ENCODE measurements at regions not wholly inside any gene's neighbourhood (a gene's known extent, or its start where the extent isn't known, plus 50 kb on each side); places are given as distances from the start of the nearest gene placed in this dataset.
"Not testable (repeated sequence)": the region's sequence is repeated elsewhere in the genome, so short reads cannot be mapped to it uniquely, and the experiment has no call there.

GRCh38 chr2:41187376-41188122 is 735.7 kb upstream of the SLC8A1 start:
- no peak for DNase-seq

- no peak for DNase-seq
Measured at GRCh38 chr2:41194230-41194629, 742.3 kb upstream of the SLC8A1 start.

GRCh38 chr2:41197781-41198180 is 745.9 kb upstream of the SLC8A1 start:
- DNase-seq, result no peak

- no peak for DNase-seq
Measured at GRCh38 chr2:41199334-41199733, 747.4 kb upstream of the SLC8A1 start.

- no peak for DNase-seq
Measured at GRCh38 chr2:41204315-41204714, 752.4 kb upstream of the SLC8A1 start.

- DNase-seq, result no peak
Measured at GRCh38 chr2:41206004-41206403, 754.1 kb upstream of the SLC8A1 start.

GRCh38 chr2:41207578-41207977 is 755.7 kb upstream of the SLC8A1 start:
- DNase-seq, result no peak

GRCh38 chr2:41210030-41210429 is 758.1 kb upstream of the SLC8A1 start:
- DNase-seq, result not testable (repeated sequence)

- DNase-seq, result no peak
Measured at GRCh38 chr2:41216978-41217377, 765.1 kb upstream of the SLC8A1 start.

GRCh38 chr2:41222593-41222992 is 770.7 kb upstream of the SLC8A1 start:
- no peak for DNase-seq

- DNase-seq, result no peak
Measured at GRCh38 chr2:41234093-41234492, 782.2 kb upstream of the SLC8A1 start.

GRCh38 chr2:41241325-41242000 is 789.6 kb upstream of the SLC8A1 start:
- DNase-seq, result no peak

GRCh38 chr2:41242001-41242331 is 790.1 kb upstream of the SLC8A1 start:
- no peak for DNase-seq

- DNase-seq, result no peak
Measured at GRCh38 chr2:41267929-41268659, 779.7 kb upstream of the PKDCC start.

- no peak for DNase-seq
Measured at GRCh38 chr2:41283079-41283775, 764.6 kb upstream of the PKDCC start.

- no peak for DNase-seq
Measured at GRCh38 chr2:41293491-41293890, 754.3 kb upstream of the PKDCC start.

- no peak for DNase-seq
Measured at GRCh38 chr2:41294331-41294730, 753.5 kb upstream of the PKDCC start.

GRCh38 chr2:41313082-41313481 is 734.7 kb upstream of the PKDCC start:
- DNase-seq, result no peak

- no peak for DNase-seq
Measured at GRCh38 chr2:41314511-41315070, 733.2 kb upstream of the PKDCC start.

- DNase-seq, result no peak
Measured at GRCh38 chr2:41319437-41319836, 728.4 kb upstream of the PKDCC start.

- DNase-seq, result no peak
Measured at GRCh38 chr2:41320491-41320890, 727.3 kb upstream of the PKDCC start.

GRCh38 chr2:41321351-41321750 is 726.5 kb upstream of the PKDCC start:
- no peak for DNase-seq

GRCh38 chr2:41326851-41327250 is 721.0 kb upstream of the PKDCC start:
- no peak for DNase-seq
